Tibial nerve (tissue), 4 donors: ENCODE measurements at regions not wholly inside any gene's neighbourhood (a gene's known extent, or its start where the extent isn't known, plus 50 kb on each side); places are given as distances from the start of the nearest gene placed in this dataset.

ENCODE experiments used
- DNase-seq, 2 donors: peaks; one replicate each; pipeline ENCODE4 v3.0.0-alpha.2; 2019; ENCODE audit warnings: low spot score in 2 of 2
- H3K27ac ChIP-seq, 4 donors: fragments of 200-600 bp; sonication (generic) in 3 of 4; one replicate each; pipeline ENCODE4 v1.5.1; 2017 to 2019; ENCODE audit warnings: mild to moderate bottlenecking in 1 of 4
- H3K27me3 ChIP-seq, 2 donors: fragments of 200-600 bp; sonication (generic) in 1 of 2; one replicate each; pipeline versions ENCODE4 v1.5.1 to v1.6.0; 2017 to 2019
- H3K36me3 ChIP-seq, 3 donors: fragments of 200-600 bp; sonication (generic); one replicate each; pipeline ENCODE4 v1.5.1; 2018 to 2019
- H3K4me1 ChIP-seq, 4 donors: fragments of 200-600 bp; sonication (generic) in 3 of 4; one replicate each; pipeline ENCODE4 v1.5.1; 2017 to 2019
- H3K4me3 ChIP-seq, 4 donors: fragments of 200-600 bp; sonication (generic) in 3 of 4; one replicate each; pipeline ENCODE4 v1.5.1; 2017 to 2019; ENCODE audit warnings: mild to moderate bottlenecking in 1 of 4, moderate library complexity in 1 of 4
- H3K9me3 ChIP-seq, 4 donors: fragments of 200-600 bp; sonication (generic) in 3 of 4; one replicate each; pipeline ENCODE4 v1.5.1; 2017 to 2019
- CTCF ChIP-seq, 5 experiments: fragments of 200-600 bp in 3 of 5; fragments of 450-650 bp in 2 of 5; sonication (generic) in 3 of 5; IDR thresholded peaks; one replicate each; pipeline ENCODE4 v1.5.1; 2016 to 2019; ENCODE audit warnings: antibody characterized with exemption in 5 of 5, mild to moderate bottlenecking in 3 of 5, moderate library complexity in 2 of 5
- EP300 ChIP-seq, 2 donors: sonication (generic); formaldehyde crosslinking; IDR thresholded peaks; one replicate each; pipeline ENCODE4 v1.6.1; 2017; ENCODE audit warnings: antibody characterized with exemption in 2 of 2, mild to moderate bottlenecking in 1 of 2
- POLR2A ChIP-seq, 2 donors: fragments of 450-650 bp; IDR thresholded peaks; one replicate each; pipeline ENCODE4 v1.6.1; 2017; ENCODE audit warnings: antibody characterized with exemption in 2 of 2, mild to moderate bottlenecking in 2 of 2, moderate library complexity in 2 of 2
- WGBS, 2 donors: methylation state at CpG; one replicate each; pipeline ENCODE4 v1.1.5; 2018; 5-methylcytosine and 5-hydroxymethylcytosine counted together

GRCh38 chr14:30134936-30135335 is 207.3 kb upstream of the PRKD1 start:
- Histone ChIP-seq H3K4me3 (no peak overlapping the region), H3K9me3 (no peaks in the 10 kb centered on the region), H3K27me3 (no peaks in the 10 kb centered on the region), H3K36me3 (no peaks in the 10 kb centered on the region), H3K27ac (no peak overlapping the region), H3K4me1 (no peaks in the 10 kb centered on the region)
- WGBS, 2 donors: 78 to 82% methylated on average over 5 of the region's 5 CpGs
- DNase-seq: no peak
- TF ChIP-seq CTCF (IDR thresholded peaks at IDR 0.05) (no peak), POLR2A (IDR thresholded peaks at IDR 0.05) (no peak), EP300 (IDR thresholded peaks at IDR 0.05) (no peak)

- DNase-seq: no peak
- WGBS, 2 donors: 43 to 50% methylated on average over 1 of the region's 1 CpG
Observed at GRCh38 chr14:30138567-30138966, 210.9 kb upstream of the PRKD1 start.

GRCh38 chr14:30142216-30142615 is 214.6 kb upstream of the PRKD1 start:
- no peak for TF ChIP-seq EP300 (IDR thresholded peaks at IDR 0.05)
- no peak for TF ChIP-seq CTCF (IDR thresholded peaks at IDR 0.05)
- TF ChIP-seq POLR2A (IDR thresholded peaks at IDR 0.05): no peak
- no peaks in the 10 kb centered on the region for H3K4me1 ChIP-seq
- DNase-seq: no peak
- no peak overlapping the region for H3K27ac ChIP-seq
- WGBS, 2 donors: 69 to 74% methylated on average over 1 of the region's 1 CpG
- no peak overlapping the region for H3K4me3 ChIP-seq
- H3K27me3 ChIP-seq: no peaks in the 10 kb centered on the region
- H3K36me3 ChIP-seq: no peaks in the 10 kb centered on the region
- peaks cover 0 to 21% (median 9%) of the 10 kb centered on the region in 4 donors for H3K9me3 ChIP-seq

More at GRCh38 chr14:30138567-30138966, 210.9 kb upstream of the PRKD1 start:
- Histone ChIP-seq H3K36me3 (no peaks in the 10 kb centered on the region), H3K27ac (no peak overlapping the region), H3K4me3 (no peak overlapping the region), H3K9me3 (no peaks in the 10 kb centered on the region), H3K4me1 (no peaks in the 10 kb centered on the region), H3K27me3 (no peaks in the 10 kb centered on the region)
- TF ChIP-seq CTCF (IDR thresholded peaks at IDR 0.05) (no peak), EP300 (IDR thresholded peaks at IDR 0.05) (no peak), POLR2A (IDR thresholded peaks at IDR 0.05) (no peak)

- peak overlapping the region in 1 of 4 donors; percentile 57 for H3K27ac ChIP-seq
- H3K27me3 ChIP-seq: no peaks in the 10 kb centered on the region
- DNase-seq: no peak
- no peak for TF ChIP-seq EP300 (IDR thresholded peaks at IDR 0.05)
- TF ChIP-seq CTCF (IDR thresholded peaks at IDR 0.05): no peak
- TF ChIP-seq POLR2A (IDR thresholded peaks at IDR 0.05): no peak
- peaks cover 0 to 36% (median 12%) of the 10 kb centered on the region in 4 donors for H3K9me3 ChIP-seq
- no peak overlapping the region for H3K4me3 ChIP-seq
- H3K4me1 ChIP-seq: no peaks in the 10 kb centered on the region
- H3K36me3 ChIP-seq: no peaks in the 10 kb centered on the region
Observed at GRCh38 chr14:30143627-30144026, 216.0 kb upstream of the PRKD1 start.

- H3K4me3 ChIP-seq: no peak overlapping the region
- no peak overlapping the region for H3K27ac ChIP-seq
- no peaks in the 10 kb centered on the region for H3K4me1 ChIP-seq
- peaks cover 0 to 4% (median 2%) of the 10 kb centered on the region in 4 donors for H3K9me3 ChIP-seq
- WGBS, 2 donors: 82 to 84% methylated on average over 2 of the region's 2 CpGs
- TF ChIP-seq POLR2A (IDR thresholded peaks at IDR 0.05): no peak
- TF ChIP-seq CTCF (IDR thresholded peaks at IDR 0.05): no peak
- no peak for TF ChIP-seq EP300 (IDR thresholded peaks at IDR 0.05)
- no peak for DNase-seq
- no peaks in the 10 kb centered on the region for H3K27me3 ChIP-seq
- H3K36me3 ChIP-seq: no peaks in the 10 kb centered on the region
Observed at GRCh38 chr14:30153717-30154116, 226.1 kb upstream of the PRKD1 start.
